HL-60 (cell line): ENCODE measurements at regions not wholly inside any gene's neighbourhood (a gene's known extent, or its start where the extent isn't known, plus 50 kb on each side); places are given as distances from the start of the nearest gene placed in this dataset.
"Not testable (repeated sequence)": the region's sequence is repeated elsewhere in the genome, so short reads cannot be mapped to it uniquely, and the experiment has no call there.

ENCODE experiments used
- DNase-seq, 2 experiments: peaks; one replicate each; pipeline ENCODE4 v3.0.0-alpha.2; 2010 to 2020; ENCODE audit warnings: low read depth in 1 of 2, low spot score in 1 of 2
- H3K27ac ChIP-seq: fragments of 250-450 bp; sonication (Bioruptor Pico); replicated peaks from 2 replicates; pipeline ENCODE4 v1.5.1; 2020; ENCODE audit warnings: mild to moderate bottlenecking, moderate library complexity
- H3K27me3 ChIP-seq: fragments of 250-450 bp; sonication (Bioruptor Pico); 2 replicates; pipeline ENCODE4 v1.5.1; 2021; ENCODE audit warnings: mild to moderate bottlenecking, moderate library complexity; ENCODE audit not compliant: insufficient read depth, poor library complexity, severe bottlenecking
- H3K4me3 ChIP-seq: replicated peaks from 2 replicates; pipeline ENCODE4 v1.5.1; 2011; ENCODE audit warnings: mild to moderate bottlenecking, control low read depth, low read length; ENCODE audit not compliant: insufficient read depth
- GABPA ChIP-seq: IDR thresholded peaks from 2 replicates; pipeline ENCODE4 v1.6.1; 2012; ENCODE audit warnings: low read depth
- POLR2AphosphoS5 ChIP-seq: IDR thresholded peaks from 2 replicates; pipeline ENCODE4 v1.6.1; 2012; ENCODE audit warnings: low read depth
- SPI1 ChIP-seq: IDR thresholded peaks from 2 replicates; pipeline ENCODE4 v1.6.1; 2012; ENCODE audit warnings: low read depth, mild to moderate bottlenecking, borderline replicate concordance
- TF ChIP-seq, protein P1 (sequence below): IDR thresholded peaks from one replicate; pipeline ENCODE4 v1.5.1; 2011; ENCODE audit warnings: low read length, control low read depth, inconsistent platforms; ENCODE audit not compliant: insufficient read depth
- TF ChIP-seq, protein P2 (sequence below): IDR thresholded peaks from 2 replicates; pipeline ENCODE4 v1.6.1; 2012; ENCODE audit warnings: low read depth; ENCODE audit not compliant: insufficient replicate concordance

DNA sequence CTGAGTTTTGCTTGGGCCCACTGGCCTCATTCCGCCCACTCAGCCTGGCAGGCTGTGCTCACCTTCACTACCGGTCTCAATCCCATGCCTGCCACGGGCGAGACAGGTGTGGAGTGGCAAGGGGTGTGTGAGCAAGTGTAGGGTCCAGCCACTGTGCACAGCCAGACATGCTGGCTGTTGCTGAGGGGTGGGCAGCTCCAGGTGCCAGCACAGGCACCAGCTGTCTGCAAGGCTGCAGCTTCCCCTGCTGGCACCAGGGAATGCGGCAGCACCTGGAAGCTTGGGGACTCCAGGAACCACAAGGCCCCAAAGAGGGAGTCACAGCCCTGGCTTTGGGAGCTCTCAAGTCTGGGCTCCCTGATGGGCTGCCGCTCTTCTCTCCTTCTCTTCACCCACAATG lies 372.7 kb downstream of the CBLN4 start:
- Histone ChIP-seq H3K27ac (no peak overlapping the region), H3K27me3 (no peaks in the 10 kb centered on the region), H3K4me3 (no peak overlapping the region)
- TF ChIP-seq, protein P1, sequence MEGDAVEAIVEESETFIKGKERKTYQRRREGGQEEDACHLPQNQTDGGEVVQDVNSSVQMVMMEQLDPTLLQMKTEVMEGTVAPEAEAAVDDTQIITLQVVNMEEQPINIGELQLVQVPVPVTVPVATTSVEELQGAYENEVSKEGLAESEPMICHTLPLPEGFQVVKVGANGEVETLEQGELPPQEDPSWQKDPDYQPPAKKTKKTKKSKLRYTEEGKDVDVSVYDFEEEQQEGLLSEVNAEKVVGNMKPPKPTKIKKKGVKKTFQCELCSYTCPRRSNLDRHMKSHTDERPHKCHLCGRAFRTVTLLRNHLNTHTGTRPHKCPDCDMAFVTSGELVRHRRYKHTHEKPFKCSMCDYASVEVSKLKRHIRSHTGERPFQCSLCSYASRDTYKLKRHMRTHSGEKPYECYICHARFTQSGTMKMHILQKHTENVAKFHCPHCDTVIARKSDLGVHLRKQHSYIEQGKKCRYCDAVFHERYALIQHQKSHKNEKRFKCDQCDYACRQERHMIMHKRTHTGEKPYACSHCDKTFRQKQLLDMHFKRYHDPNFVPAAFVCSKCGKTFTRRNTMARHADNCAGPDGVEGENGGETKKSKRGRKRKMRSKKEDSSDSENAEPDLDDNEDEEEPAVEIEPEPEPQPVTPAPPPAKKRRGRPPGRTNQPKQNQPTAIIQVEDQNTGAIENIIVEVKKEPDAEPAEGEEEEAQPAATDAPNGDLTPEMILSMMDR: no peak
- no peak for TF ChIP-seq POLR2AphosphoS5
- TF ChIP-seq SPI1: no peak
- TF ChIP-seq, protein P2, sequence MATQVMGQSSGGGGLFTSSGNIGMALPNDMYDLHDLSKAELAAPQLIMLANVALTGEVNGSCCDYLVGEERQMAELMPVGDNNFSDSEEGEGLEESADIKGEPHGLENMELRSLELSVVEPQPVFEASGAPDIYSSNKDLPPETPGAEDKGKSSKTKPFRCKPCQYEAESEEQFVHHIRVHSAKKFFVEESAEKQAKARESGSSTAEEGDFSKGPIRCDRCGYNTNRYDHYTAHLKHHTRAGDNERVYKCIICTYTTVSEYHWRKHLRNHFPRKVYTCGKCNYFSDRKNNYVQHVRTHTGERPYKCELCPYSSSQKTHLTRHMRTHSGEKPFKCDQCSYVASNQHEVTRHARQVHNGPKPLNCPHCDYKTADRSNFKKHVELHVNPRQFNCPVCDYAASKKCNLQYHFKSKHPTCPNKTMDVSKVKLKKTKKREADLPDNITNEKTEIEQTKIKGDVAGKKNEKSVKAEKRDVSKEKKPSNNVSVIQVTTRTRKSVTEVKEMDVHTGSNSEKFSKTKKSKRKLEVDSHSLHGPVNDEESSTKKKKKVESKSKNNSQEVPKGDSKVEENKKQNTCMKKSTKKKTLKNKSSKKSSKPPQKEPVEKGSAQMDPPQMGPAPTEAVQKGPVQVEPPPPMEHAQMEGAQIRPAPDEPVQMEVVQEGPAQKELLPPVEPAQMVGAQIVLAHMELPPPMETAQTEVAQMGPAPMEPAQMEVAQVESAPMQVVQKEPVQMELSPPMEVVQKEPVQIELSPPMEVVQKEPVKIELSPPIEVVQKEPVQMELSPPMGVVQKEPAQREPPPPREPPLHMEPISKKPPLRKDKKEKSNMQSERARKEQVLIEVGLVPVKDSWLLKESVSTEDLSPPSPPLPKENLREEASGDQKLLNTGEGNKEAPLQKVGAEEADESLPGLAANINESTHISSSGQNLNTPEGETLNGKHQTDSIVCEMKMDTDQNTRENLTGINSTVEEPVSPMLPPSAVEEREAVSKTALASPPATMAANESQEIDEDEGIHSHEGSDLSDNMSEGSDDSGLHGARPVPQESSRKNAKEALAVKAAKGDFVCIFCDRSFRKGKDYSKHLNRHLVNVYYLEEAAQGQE: no peak
- no peak for TF ChIP-seq GABPA
- no peak for DNase-seq

DNA sequence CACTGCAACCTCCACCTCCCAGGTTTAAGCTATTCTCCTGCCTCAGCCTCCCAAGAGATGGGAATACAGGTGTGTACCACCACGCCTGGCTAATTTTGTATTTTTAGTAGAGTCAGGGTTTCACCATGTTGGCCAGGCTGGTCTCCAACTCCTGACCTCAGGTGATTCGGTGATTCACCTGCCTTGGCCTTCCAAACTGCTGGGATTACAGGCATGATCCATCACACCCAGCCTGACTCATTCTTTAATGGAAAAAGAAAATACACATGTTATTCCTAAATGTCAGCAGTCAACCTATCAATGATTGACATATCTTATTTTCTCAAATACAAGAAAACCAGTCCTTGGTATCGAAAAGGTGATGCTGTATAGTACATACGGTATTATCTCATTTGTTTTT lies 376.2 kb downstream of the CBLN4 start:
- DNase-seq, H3K27ac ChIP-seq, H3K4me3 ChIP-seq, H3K27me3 ChIP-seq: not testable (repeated sequence)

DNA sequence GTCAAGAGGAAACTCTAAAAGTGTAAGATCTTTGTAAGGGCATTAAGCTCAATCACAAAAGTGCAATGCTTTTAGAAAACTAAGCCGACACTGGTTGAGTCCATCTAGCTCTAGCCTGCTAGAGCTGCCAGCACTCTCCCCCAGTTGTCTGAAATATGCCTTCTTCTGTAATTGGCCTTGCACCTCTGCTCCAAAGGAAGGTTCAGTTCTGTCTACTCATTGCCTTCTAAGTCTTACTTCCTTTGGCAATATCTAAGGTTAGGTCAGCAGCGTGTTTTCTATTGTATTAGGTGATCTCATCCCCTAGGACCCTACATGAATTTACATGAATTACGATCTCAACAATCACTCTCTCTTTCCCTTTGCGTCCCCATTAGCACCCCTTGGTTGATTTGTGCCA lies 378.6 kb downstream of the CBLN4 start:
- Histone ChIP-seq H3K27me3 (no peaks in the 10 kb centered on the region), H3K27ac (no peak overlapping the region), H3K4me3 (no peak overlapping the region)
- TF ChIP-seq SPI1 (no peak), POLR2AphosphoS5 (no peak), GABPA (no peak)
- TF ChIP-seq, protein P1: no peak
- no peak for DNase-seq

DNA sequence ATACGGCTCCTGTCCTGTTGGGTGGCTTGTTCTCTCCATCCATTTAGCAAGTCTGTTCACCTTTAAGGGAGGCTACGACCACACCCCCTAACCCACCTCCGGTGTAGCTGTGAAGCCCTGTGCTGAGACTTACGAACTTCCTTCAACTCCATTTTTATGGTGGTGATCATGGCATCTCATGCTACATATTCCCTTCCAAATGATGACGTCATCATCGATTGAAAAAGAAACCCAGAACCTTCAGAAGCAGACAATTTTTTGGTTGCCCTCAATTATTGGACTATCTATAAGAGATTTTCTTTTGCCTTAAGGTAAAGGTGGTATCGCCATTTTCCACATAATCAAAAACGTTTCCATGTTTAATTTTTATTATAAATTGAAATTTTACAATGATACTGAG lies 389.0 kb downstream of the CBLN4 start:
- H3K27ac ChIP-seq: no peak overlapping the region

More for the DNA sequence above, 389.0 kb downstream of the CBLN4 start:
- TF ChIP-seq SPI1 (no peak), GABPA (no peak), POLR2AphosphoS5 (no peak)
- TF ChIP-seq, protein P2: no peak
- TF ChIP-seq, protein P1: no peak
- DNase-seq: no peak
- Histone ChIP-seq H3K27me3 (no peaks in the 10 kb centered on the region), H3K4me3 (no peak overlapping the region)
